ENCODE measurements at regions not wholly inside any gene's neighbourhood (a gene's known extent, or its start where the extent isn't known, plus 50 kb on each side); places are given as distances from the start of the nearest gene placed in this dataset.

- CTCF ChIA-PET: interaction anchor here (0.5 kb wide), 1 partner anchor 1291 kb away, joined by 3 read pairs; no protein-coding TSS in a partner anchor
- Histone ChIP-seq H3K36me3 (ENCODE audit: control insufficient read depth in 2 of 2, insufficient read depth in 1 of 2, low read length in 2 of 2) (no peaks in the 10 kb centered on the region), H3K27ac (ENCODE audit: extremely low read depth, low read depth, low read length) (no peak overlapping the region), H3K9me3 (ENCODE audit: control insufficient read depth, insufficient read depth, low read depth, low read length) (no peaks in the 10 kb centered on the region), H3K4me3 (ENCODE audit: low read depth, low read length) (no peak overlapping the region), H3K4me1 (ENCODE audit: control insufficient read depth, insufficient read depth, low read length) (no peaks in the 10 kb centered on the region)
- POLR2A ChIA-PET: no interaction called here
- TF ChIP-seq KLF8 (tag by site-specific recombination; IDR thresholded peaks at IDR 0.05) (no peak), ZNF571 (tag by site-specific recombination; IDR thresholded peaks at IDR 0.05) (no peak), SP2 (tag by site-specific recombination; IDR thresholded peaks at IDR 0.05) (no peak), ZNF350 (tag by site-specific recombination; IDR thresholded peaks at IDR 0.05) (no peak), ZBTB17 (tag by site-specific recombination; IDR thresholded peaks at IDR 0.05) (no peak), ZNF768 (tag by site-specific recombination; IDR thresholded peaks at IDR 0.05) (no peak), ZNF175 (tag by site-specific recombination; IDR thresholded peaks at IDR 0.05) (no peak), ZNF560 (tag by site-specific recombination; IDR thresholded peaks at IDR 0.05; ENCODE audit: borderline replicate concordance) (no peak), ZNF433 (tag by site-specific recombination; IDR thresholded peaks at IDR 0.05; ENCODE audit: low read depth) (no peak), ZBTB26 (tag by site-specific recombination; optimal IDR thresholded peaks at IDR 0.05) (no peak)
- TF ChIP-seq, protein P1, sequence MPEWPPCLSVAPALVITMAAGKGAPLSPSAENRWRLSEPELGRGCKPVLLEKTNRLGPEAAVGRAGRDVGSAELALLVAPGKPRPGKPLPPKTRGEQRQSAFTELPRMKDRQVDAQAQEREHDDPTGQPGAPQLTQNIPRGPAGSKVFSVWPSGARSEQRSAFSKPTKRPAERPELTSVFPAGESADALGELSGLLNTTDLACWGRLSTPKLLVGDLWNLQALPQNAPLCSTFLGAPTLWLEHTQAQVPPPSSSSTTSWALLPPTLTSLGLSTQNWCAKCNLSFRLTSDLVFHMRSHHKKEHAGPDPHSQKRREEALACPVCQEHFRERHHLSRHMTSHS (tag by site-specific recombination; IDR thresholded peaks at IDR 0.05): no peak
These were observed 415.5 kb upstream of the MAN1A1 start for GRCh38 chr6:119764927-119765681.

DNA sequence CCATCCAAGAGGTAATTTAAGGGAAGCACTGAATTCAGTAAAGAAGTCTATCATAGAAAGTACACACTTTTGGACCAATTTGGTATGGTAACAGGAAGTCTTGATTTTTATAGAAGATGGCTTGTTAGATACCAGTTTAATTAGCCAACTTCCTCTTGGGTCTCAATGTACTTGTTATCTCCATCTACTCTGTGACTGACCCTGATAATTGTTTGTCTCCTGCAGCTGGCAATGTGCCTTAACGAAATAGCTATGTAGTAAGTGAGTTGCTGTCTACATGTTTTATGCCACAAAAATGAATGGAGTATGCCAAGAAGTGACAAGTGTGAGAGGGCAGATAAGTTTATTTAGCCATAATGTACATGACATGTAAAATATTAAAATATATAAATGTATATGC is 410.5 kb upstream of the MAN1A1 start:
- no peak overlapping the region for H3K27ac ChIP-seq (ENCODE audit: extremely low read depth, low read depth, low read length)
- H3K4me1 ChIP-seq (ENCODE audit: control insufficient read depth, insufficient read depth, low read length): no peaks in the 10 kb centered on the region
- ChIA-PET CTCF (interaction anchor here (1.7 kb wide), 1 partner anchor 17 kb away, joined by 5 read pairs; no protein-coding TSS in a partner anchor), POLR2A (no interaction called here)
- H3K9me3 ChIP-seq (ENCODE audit: control insufficient read depth, insufficient read depth, low read depth, low read length): no peaks in the 10 kb centered on the region
- no peak overlapping the region for H3K4me3 ChIP-seq (ENCODE audit: low read depth, low read length)
- no peaks in the 10 kb centered on the region for H3K36me3 ChIP-seq (ENCODE audit: control insufficient read depth in 2 of 2, insufficient read depth in 1 of 2, low read length in 2 of 2)
- TF ChIP-seq ZBTB7A (tag by site-specific recombination; IDR thresholded peaks at IDR 0.05; ENCODE audit: low read depth) (no peak), ZNF843 (tag by site-specific recombination; IDR thresholded peaks at IDR 0.05) (no peak), ZNF785 (tag by site-specific recombination; IDR thresholded peaks at IDR 0.05) (no peak), ZBTB48 (tag by site-specific recombination; IDR thresholded peaks at IDR 0.05) (no peak), ZNF175 (tag by site-specific recombination; IDR thresholded peaks at IDR 0.05) (no peak)
- TF ChIP-seq, protein P2, sequence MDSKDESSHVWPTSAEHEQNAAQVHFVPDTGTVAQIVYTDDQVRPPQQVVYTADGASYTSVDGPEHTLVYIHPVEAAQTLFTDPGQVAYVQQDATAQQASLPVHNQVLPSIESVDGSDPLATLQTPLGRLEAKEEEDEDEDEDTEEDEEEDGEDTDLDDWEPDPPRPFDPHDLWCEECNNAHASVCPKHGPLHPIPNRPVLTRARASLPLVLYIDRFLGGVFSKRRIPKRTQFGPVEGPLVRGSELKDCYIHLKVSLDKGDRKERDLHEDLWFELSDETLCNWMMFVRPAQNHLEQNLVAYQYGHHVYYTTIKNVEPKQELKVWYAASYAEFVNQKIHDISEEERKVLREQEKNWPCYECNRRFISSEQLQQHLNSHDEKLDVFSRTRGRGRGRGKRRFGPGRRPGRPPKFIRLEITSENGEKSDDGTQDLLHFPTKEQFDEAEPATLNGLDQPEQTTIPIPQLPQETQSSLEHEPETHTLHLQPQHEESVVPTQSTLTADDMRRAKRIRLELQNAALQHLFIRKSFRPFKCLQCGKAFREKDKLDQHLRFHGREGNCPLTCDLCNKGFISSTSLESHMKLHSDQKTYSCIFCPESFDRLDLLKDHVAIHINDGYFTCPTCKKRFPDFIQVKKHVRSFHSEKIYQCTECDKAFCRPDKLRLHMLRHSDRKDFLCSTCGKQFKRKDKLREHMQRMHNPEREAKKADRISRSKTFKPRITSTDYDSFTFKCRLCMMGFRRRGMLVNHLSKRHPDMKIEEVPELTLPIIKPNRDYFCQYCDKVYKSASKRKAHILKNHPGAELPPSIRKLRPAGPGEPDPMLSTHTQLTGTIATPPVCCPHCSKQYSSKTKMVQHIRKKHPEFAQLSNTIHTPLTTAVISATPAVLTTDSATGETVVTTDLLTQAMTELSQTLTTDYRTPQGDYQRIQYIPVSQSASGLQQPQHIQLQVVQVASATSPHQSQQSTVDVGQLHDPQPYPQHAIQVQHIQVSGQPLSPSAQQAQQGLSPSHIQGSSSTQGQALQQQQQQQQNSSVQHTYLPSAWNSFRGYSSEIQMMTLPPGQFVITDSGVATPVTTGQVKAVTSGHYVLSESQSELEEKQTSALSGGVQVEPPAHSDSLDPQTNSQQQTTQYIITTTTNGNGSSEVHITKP (tag by site-specific recombination; IDR thresholded peaks at IDR 0.05): no peak
- TF ChIP-seq, protein P3, sequence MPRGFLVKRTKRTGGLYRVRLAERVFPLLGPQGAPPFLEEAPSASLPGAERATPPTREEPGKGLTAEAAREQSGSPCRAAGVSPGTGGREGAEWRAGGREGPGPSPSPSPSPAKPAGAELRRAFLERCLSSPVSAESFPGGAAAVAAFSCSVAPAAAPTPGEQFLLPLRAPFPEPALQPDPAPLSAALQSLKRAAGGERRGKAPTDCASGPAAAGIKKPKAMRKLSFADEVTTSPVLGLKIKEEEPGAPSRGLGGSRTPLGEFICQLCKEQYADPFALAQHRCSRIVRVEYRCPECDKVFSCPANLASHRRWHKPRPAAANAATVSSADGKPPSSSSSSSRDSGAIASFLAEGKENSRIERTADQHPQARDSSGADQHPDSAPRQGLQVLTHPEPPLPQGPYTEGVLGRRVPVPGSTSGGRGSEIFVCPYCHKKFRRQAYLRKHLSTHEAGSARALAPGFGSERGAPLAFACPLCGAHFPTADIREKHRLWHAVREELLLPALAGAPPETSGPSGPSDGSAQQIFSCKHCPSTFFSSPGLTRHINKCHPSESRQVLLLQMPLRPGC (tag by site-specific recombination; IDR thresholded peaks at IDR 0.05): no peak
- TF ChIP-seq, protein P4, sequence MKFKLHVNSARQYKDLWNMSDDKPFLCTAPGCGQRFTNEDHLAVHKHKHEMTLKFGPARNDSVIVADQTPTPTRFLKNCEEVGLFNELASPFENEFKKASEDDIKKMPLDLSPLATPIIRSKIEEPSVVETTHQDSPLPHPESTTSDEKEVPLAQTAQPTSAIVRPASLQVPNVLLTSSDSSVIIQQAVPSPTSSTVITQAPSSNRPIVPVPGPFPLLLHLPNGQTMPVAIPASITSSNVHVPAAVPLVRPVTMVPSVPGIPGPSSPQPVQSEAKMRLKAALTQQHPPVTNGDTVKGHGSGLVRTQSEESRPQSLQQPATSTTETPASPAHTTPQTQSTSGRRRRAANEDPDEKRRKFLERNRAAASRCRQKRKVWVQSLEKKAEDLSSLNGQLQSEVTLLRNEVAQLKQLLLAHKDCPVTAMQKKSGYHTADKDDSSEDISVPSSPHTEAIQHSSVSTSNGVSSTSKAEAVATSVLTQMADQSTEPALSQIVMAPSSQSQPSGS (tag by site-specific recombination; IDR thresholded peaks at IDR 0.05; ENCODE audit: low read depth): no peak
- TF ChIP-seq, protein P5, sequence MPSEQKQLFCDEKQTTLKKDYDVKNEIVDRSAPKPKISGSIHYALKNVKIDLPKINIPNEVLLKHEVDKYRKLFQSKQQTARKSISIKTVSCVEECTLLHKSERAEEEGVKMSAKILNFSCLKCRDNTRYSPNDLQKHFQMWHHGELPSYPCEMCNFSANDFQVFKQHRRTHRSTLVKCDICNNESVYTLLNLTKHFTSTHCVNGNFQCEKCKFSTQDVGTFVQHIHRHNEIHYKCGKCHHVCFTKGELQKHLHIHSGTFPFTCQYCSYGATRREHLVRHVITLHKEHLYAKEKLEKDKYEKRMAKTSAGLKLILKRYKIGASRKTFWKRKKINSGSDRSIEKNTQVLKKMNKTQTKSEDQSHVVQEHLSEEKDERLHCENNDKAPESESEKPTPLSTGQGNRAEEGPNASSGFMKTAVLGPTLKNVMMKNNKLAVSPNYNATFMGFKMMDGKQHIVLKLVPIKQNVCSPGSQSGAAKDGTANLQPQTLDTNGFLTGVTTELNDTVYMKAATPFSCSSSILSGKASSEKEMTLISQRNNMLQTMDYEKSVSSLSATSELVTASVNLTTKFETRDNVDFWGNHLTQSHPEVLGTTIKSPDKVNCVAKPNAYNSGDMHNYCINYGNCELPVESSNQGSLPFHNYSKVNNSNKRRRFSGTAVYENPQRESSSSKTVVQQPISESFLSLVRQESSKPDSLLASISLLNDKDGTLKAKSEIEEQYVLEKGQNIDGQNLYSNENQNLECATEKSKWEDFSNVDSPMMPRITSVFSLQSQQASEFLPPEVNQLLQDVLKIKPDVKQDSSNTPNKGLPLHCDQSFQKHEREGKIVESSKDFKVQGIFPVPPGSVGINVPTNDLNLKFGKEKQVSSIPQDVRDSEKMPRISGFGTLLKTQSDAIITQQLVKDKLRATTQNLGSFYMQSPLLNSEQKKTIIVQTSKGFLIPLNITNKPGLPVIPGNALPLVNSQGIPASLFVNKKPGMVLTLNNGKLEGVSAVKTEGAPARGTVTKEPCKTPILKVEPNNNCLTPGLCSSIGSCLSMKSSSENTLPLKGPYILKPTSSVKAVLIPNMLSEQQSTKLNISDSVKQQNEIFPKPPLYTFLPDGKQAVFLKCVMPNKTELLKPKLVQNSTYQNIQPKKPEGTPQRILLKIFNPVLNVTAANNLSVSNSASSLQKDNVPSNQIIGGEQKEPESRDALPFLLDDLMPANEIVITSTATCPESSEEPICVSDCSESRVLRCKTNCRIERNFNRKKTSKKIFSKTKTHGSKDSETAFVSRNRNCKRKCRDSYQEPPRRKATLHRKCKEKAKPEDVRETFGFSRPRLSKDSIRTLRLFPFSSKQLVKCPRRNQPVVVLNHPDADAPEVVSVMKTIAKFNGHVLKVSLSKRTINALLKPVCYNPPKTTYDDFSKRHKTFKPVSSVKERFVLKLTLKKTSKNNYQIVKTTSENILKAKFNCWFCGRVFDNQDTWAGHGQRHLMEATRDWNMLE (tag by site-specific recombination; conservative IDR thresholded peaks at IDR 0.05; ENCODE audit: low read depth): no peak

Measured in HEK293 (cell line).